ENCODE measurements at regions not wholly inside any gene's neighbourhood (a gene's known extent, or its start where the extent isn't known, plus 50 kb on each side); places are given as distances from the start of the nearest gene placed in this dataset.
"Not testable (repeated sequence)": the region's sequence is repeated elsewhere in the genome, so short reads cannot be mapped to it uniquely, and the experiment has no call there.

DNA sequence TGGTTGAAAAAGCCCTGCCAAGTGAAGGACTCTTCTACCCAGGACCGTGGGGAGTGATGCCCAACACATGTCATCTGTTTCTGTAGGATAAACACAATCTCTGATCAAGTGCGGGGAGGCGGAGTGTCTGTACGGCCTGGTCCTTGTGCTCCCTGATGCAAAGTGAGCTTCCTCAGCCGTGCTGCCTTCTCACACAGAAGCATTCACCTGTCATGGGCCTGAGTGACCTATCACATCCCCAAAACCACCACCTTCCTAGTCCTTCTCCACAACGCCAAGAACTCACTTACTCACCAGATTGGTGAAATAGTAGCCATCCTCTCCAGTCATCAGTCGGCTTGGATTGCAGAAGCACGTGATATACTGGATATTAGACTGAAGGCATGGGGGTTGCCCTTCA, 74.4 kb upstream of the KCTD7 start:
- TF ChIP-seq, protein P1, sequence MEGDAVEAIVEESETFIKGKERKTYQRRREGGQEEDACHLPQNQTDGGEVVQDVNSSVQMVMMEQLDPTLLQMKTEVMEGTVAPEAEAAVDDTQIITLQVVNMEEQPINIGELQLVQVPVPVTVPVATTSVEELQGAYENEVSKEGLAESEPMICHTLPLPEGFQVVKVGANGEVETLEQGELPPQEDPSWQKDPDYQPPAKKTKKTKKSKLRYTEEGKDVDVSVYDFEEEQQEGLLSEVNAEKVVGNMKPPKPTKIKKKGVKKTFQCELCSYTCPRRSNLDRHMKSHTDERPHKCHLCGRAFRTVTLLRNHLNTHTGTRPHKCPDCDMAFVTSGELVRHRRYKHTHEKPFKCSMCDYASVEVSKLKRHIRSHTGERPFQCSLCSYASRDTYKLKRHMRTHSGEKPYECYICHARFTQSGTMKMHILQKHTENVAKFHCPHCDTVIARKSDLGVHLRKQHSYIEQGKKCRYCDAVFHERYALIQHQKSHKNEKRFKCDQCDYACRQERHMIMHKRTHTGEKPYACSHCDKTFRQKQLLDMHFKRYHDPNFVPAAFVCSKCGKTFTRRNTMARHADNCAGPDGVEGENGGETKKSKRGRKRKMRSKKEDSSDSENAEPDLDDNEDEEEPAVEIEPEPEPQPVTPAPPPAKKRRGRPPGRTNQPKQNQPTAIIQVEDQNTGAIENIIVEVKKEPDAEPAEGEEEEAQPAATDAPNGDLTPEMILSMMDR (conservative IDR thresholded peaks at IDR 0.05) = not testable (repeated sequence)
- not testable (repeated sequence) for TF ChIP-seq EZH2 (IDR thresholded peaks at IDR 0.05; ENCODE audit: low read depth)
